HL-60 (cell line): ENCODE measurements at regions not wholly inside any gene's neighbourhood (a gene's known extent, or its start where the extent isn't known, plus 50 kb on each side); places are given as distances from the start of the nearest gene placed in this dataset.

Experiments used
- CTCF ChIP-seq: IDR thresholded peaks from one replicate; pipeline ENCODE4 v1.5.1; 2011; ENCODE audit warnings: low read length, control low read depth, inconsistent platforms; ENCODE audit not compliant: insufficient read depth
- GABPA ChIP-seq: IDR thresholded peaks from 2 replicates; pipeline ENCODE4 v1.6.1; 2012; ENCODE audit warnings: low read depth

GRCh38 chr18:22254088-22254487 is 84.7 kb downstream of the GATA6 start:
- TF ChIP-seq GABPA = no peak
- TF ChIP-seq CTCF = no peak
